ENCODE measurements at regions not wholly inside any gene's neighbourhood (a gene's known extent, or its start where the extent isn't known, plus 50 kb on each side); places are given as distances from the start of the nearest gene placed in this dataset.

DNA sequence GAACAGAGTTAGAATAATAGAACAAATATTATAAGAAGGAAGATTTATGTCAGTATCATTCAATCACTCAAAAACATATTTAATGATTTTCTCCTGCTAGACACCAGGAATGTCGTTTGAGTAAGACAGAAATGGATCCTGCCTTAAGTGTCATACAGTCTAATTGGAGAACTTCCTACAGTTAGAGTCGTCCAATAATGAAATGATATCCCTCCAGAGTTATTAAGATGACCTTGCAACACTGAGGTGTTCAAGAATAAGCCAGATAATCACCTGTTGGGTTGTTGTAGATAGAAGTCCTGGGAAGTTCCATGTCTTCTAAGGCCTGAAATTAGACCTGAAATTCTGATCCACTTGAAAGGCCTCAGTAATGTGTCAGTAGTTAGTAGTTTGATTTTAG, 132.3 kb downstream of the SLC38A4 start:
- no peaks in the 10 kb centered on the region for H3K27me3 ChIP-seq (ENCODE audit: insufficient read depth, low read length)
- H3K79me2 ChIP-seq (ENCODE audit: insufficient read depth, low read length), result no peaks in the 10 kb centered on the region
- H3K9me2 ChIP-seq (ENCODE audit: low read depth, low read length), result no peaks in the 10 kb centered on the region
- no peak overlapping the region for H3K4me2 ChIP-seq (ENCODE audit: low read length)
- no peak overlapping the region for H2AFZ ChIP-seq (ENCODE audit: low read length)
- H3F3A ChIP-seq (ENCODE audit: insufficient read depth, low read length), result no peaks in the 10 kb centered on the region
- no peak overlapping the region for H3K9ac ChIP-seq (ENCODE audit: low read length)
- H3K4me3 ChIP-seq (ENCODE audit: low read depth, low read length, poor library complexity, severe bottlenecking), result no peak overlapping the region
- H3K27ac ChIP-seq (ENCODE audit: low read depth, low read length, poor library complexity, severe bottlenecking), result no peak overlapping the region
- H4K20me1 ChIP-seq (ENCODE audit: insufficient read depth, low read length), result no peaks in the 10 kb centered on the region
- H3K4me1 ChIP-seq (ENCODE audit: insufficient read depth, low read length, severe bottlenecking), result no peaks in the 10 kb centered on the region
- no peaks in the 10 kb centered on the region for H3K36me3 ChIP-seq (ENCODE audit: insufficient read depth, low read length)
- TF ChIP-seq EZH2 (IDR thresholded peaks at IDR 0.05; ENCODE audit: borderline replicate concordance, low read length) (no peak), CTCF (IDR thresholded peaks at IDR 0.05; ENCODE audit: low read length) (no peak)
- no peaks in the 10 kb centered on the region for H3K9me3 ChIP-seq (ENCODE audit: low read length)

DNA sequence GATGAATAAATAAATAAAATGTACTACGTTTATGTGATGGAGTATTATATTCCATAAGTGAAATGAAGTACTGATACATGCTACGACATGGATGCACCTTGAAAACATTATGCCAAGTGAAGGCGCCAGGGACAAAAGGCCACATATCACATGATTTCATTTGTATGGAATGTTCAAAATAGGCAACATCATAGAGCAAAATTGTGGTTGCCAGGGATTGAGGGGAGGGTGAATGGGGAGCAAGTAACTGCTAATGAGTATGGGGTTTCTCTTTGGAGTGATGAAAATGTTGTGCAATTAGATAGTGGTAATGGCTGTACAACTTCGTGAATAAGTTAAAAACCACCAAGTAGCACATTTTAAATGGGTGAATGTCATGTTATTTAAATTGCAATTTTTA, 132.8 kb downstream of the SLC38A4 start:
- no peak for TF ChIP-seq EZH2 (IDR thresholded peaks at IDR 0.05; ENCODE audit: borderline replicate concordance, low read length)
- TF ChIP-seq CTCF (IDR thresholded peaks at IDR 0.05; ENCODE audit: low read length), result no peak
- Histone ChIP-seq H3F3A (ENCODE audit: insufficient read depth, low read length) (no peaks in the 10 kb centered on the region), H3K4me1 (ENCODE audit: insufficient read depth, low read length, severe bottlenecking) (no peaks in the 10 kb centered on the region), H3K4me2 (ENCODE audit: low read length) (no peak overlapping the region), H3K9ac (ENCODE audit: low read length) (no peak overlapping the region), H3K9me3 (ENCODE audit: low read length) (no peaks in the 10 kb centered on the region), H3K36me3 (ENCODE audit: insufficient read depth, low read length) (no peaks in the 10 kb centered on the region), H2AFZ (ENCODE audit: low read length) (no peak overlapping the region), H3K27me3 (ENCODE audit: insufficient read depth, low read length) (no peaks in the 10 kb centered on the region), H3K4me3 (ENCODE audit: low read depth, low read length, poor library complexity, severe bottlenecking) (no peak overlapping the region), H3K79me2 (ENCODE audit: insufficient read depth, low read length) (no peaks in the 10 kb centered on the region), H3K9me2 (ENCODE audit: low read depth, low read length) (no peaks in the 10 kb centered on the region), H4K20me1 (ENCODE audit: insufficient read depth, low read length) (no peaks in the 10 kb centered on the region), H3K27ac (ENCODE audit: low read depth, low read length, poor library complexity, severe bottlenecking) (no peak overlapping the region)

GRCh38 chr12:46692606-46693005, 133.2 kb downstream of the SLC38A4 start:
- H3K36me3 ChIP-seq (ENCODE audit: insufficient read depth, low read length), result no peaks in the 10 kb centered on the region
- H3K4me3 ChIP-seq (ENCODE audit: low read depth, low read length, poor library complexity, severe bottlenecking), result no peak overlapping the region
- H2AFZ ChIP-seq (ENCODE audit: low read length), result no peak overlapping the region
- no peaks in the 10 kb centered on the region for H3K4me1 ChIP-seq (ENCODE audit: insufficient read depth, low read length, severe bottlenecking)
- no peaks in the 10 kb centered on the region for H3K27me3 ChIP-seq (ENCODE audit: insufficient read depth, low read length)
- no peak overlapping the region for H3K4me2 ChIP-seq (ENCODE audit: low read length)
- no peaks in the 10 kb centered on the region for H3K9me2 ChIP-seq (ENCODE audit: low read depth, low read length)
- no peaks in the 10 kb centered on the region for H3K79me2 ChIP-seq (ENCODE audit: insufficient read depth, low read length)
- no peaks in the 10 kb centered on the region for H3K9me3 ChIP-seq (ENCODE audit: low read length)
- no peak overlapping the region for H3K9ac ChIP-seq (ENCODE audit: low read length)
- H4K20me1 ChIP-seq (ENCODE audit: insufficient read depth, low read length), result no peaks in the 10 kb centered on the region
- H3K27ac ChIP-seq (ENCODE audit: low read depth, low read length, poor library complexity, severe bottlenecking), result no peak overlapping the region
- no peak for TF ChIP-seq CTCF (IDR thresholded peaks at IDR 0.05; ENCODE audit: low read length)
- no peak for TF ChIP-seq EZH2 (IDR thresholded peaks at IDR 0.05; ENCODE audit: borderline replicate concordance, low read length)
- H3F3A ChIP-seq (ENCODE audit: insufficient read depth, low read length), result no peaks in the 10 kb centered on the region
